ENCODE measurements at regions not wholly inside any gene's neighbourhood (a gene's known extent, or its start where the extent isn't known, plus 50 kb on each side); places are given as distances from the start of the nearest gene placed in this dataset.

- no peaks in the 10 kb centered on the region for H3K79me2 ChIP-seq
- no peak overlapping the region for H3K4me2 ChIP-seq (ENCODE audit: low read length)
- no peaks in the 10 kb centered on the region for H3K9me3 ChIP-seq (ENCODE audit: control insufficient read depth, low read length)
- no peak overlapping the region for H3K9ac ChIP-seq
- no peak for TF ChIP-seq CTCF (IDR thresholded peaks at IDR 0.05)
- H3K36me3 ChIP-seq (ENCODE audit: control insufficient read depth, insufficient read depth, low read length): no peaks in the 10 kb centered on the region
- H3K27me3 ChIP-seq (ENCODE audit: control insufficient read depth, insufficient read depth, low read length): no peaks in the 10 kb centered on the region
- no peaks in the 10 kb centered on the region for H3K4me1 ChIP-seq
- no peak overlapping the region for H3K4me3 ChIP-seq (ENCODE audit: low read depth, low read length)
- no peak overlapping the region for H3K27ac ChIP-seq
- no peak overlapping the region for H2AFZ ChIP-seq
Observed at GRCh38 chr11:25593221-25593620, 738.7 kb upstream of the ANO3 start.

- Histone ChIP-seq H3K9me3 (ENCODE audit: control insufficient read depth, low read length) (no peaks in the 10 kb centered on the region), H3K9ac (no peak overlapping the region), H3K4me2 (ENCODE audit: low read length) (no peak overlapping the region), H2AFZ (no peak overlapping the region), H3K79me2 (no peaks in the 10 kb centered on the region), H3K4me1 (no peaks in the 10 kb centered on the region), H3K27me3 (ENCODE audit: control insufficient read depth, insufficient read depth, low read length) (no peaks in the 10 kb centered on the region), H3K4me3 (ENCODE audit: low read depth, low read length) (no peak overlapping the region), H3K36me3 (ENCODE audit: control insufficient read depth, insufficient read depth, low read length) (no peaks in the 10 kb centered on the region), H3K27ac (no peak overlapping the region)
- no peak for TF ChIP-seq CTCF (IDR thresholded peaks at IDR 0.05)
Observed at GRCh38 chr11:25596701-25597100, 735.2 kb upstream of the ANO3 start.

- Histone ChIP-seq H3K36me3 (ENCODE audit: control insufficient read depth, insufficient read depth, low read length) (no peaks in the 10 kb centered on the region), H3K4me1 (no peaks in the 10 kb centered on the region)
- TF ChIP-seq CTCF (IDR thresholded peaks at IDR 0.05): no peak
Observed at GRCh38 chr11:25597696-25598095, 734.2 kb upstream of the ANO3 start.

GRCh38 chr11:25602149-25602548 lies 729.8 kb upstream of the ANO3 start:
- Histone ChIP-seq H3K4me3 (ENCODE audit: low read depth, low read length) (no peak overlapping the region), H3K27ac (no peak overlapping the region), H3K4me1 (no peaks in the 10 kb centered on the region), H3K27me3 (ENCODE audit: control insufficient read depth, insufficient read depth, low read length) (no peaks in the 10 kb centered on the region), H3K4me2 (ENCODE audit: low read length) (no peak overlapping the region), H3K36me3 (ENCODE audit: control insufficient read depth, insufficient read depth, low read length) (no peaks in the 10 kb centered on the region), H3K9ac (no peak overlapping the region), H3K9me3 (ENCODE audit: control insufficient read depth, low read length) (no peaks in the 10 kb centered on the region), H3K79me2 (no peaks in the 10 kb centered on the region), H2AFZ (no peak overlapping the region)
- no peak for TF ChIP-seq CTCF (IDR thresholded peaks at IDR 0.05)

More at GRCh38 chr11:25597696-25598095, 734.2 kb upstream of the ANO3 start:
- Histone ChIP-seq H3K4me3 (ENCODE audit: low read depth, low read length) (no peak overlapping the region), H3K79me2 (no peaks in the 10 kb centered on the region), H3K9me3 (ENCODE audit: control insufficient read depth, low read length) (no peaks in the 10 kb centered on the region), H3K4me2 (ENCODE audit: low read length) (no peak overlapping the region), H2AFZ (no peak overlapping the region), H3K27ac (no peak overlapping the region), H3K27me3 (ENCODE audit: control insufficient read depth, insufficient read depth, low read length) (no peaks in the 10 kb centered on the region), H3K9ac (no peak overlapping the region)

- no peaks in the 10 kb centered on the region for H3K4me1 ChIP-seq
- no peak for TF ChIP-seq CTCF (IDR thresholded peaks at IDR 0.05)
Observed at GRCh38 chr11:25602959-25603358, 729.0 kb upstream of the ANO3 start.

More at GRCh38 chr11:25602959-25603358, 729.0 kb upstream of the ANO3 start:
- Histone ChIP-seq H3K27ac (no peak overlapping the region), H3K27me3 (ENCODE audit: control insufficient read depth, insufficient read depth, low read length) (no peaks in the 10 kb centered on the region), H3K79me2 (no peaks in the 10 kb centered on the region), H3K4me3 (ENCODE audit: low read depth, low read length) (no peak overlapping the region), H3K9me3 (ENCODE audit: control insufficient read depth, low read length) (no peaks in the 10 kb centered on the region), H2AFZ (no peak overlapping the region), H3K36me3 (ENCODE audit: control insufficient read depth, insufficient read depth, low read length) (no peaks in the 10 kb centered on the region), H3K4me2 (ENCODE audit: low read length) (no peak overlapping the region), H3K9ac (no peak overlapping the region)
